Suprapubic skin (tissue), 4 donors: ENCODE measurements at regions not wholly inside any gene's neighbourhood (a gene's known extent, or its start where the extent isn't known, plus 50 kb on each side); places are given as distances from the start of the nearest gene placed in this dataset.
"Not testable (repeated sequence)": the region's sequence is repeated elsewhere in the genome, so short reads cannot be mapped to it uniquely, and the experiment has no call there.

Source experiments
- DNase-seq, 2 donors: peaks; one replicate each; pipeline ENCODE4 v3.0.0-alpha.2; 2019; ENCODE audit warnings: low spot score in 2 of 2
- H3K27ac ChIP-seq: fragments of 200-600 bp; sonication (generic); one replicate; pipeline ENCODE4 v1.5.1; 2019
- H3K27me3 ChIP-seq: fragments of 200-600 bp; sonication (generic); one replicate; pipeline ENCODE4 v1.5.1; 2019
- H3K36me3 ChIP-seq: fragments of 200-600 bp; sonication (generic); one replicate; pipeline ENCODE4 v1.5.1; 2019
- H3K4me1 ChIP-seq: fragments of 200-600 bp; sonication (generic); one replicate; pipeline ENCODE4 v1.5.1; 2019
- H3K4me3 ChIP-seq: fragments of 200-600 bp; sonication (generic); one replicate; pipeline ENCODE4 v1.5.1; 2019; ENCODE audit warnings: mild to moderate bottlenecking
- H3K9me3 ChIP-seq: fragments of 200-600 bp; sonication (generic); one replicate; pipeline ENCODE4 v1.5.1; 2019
- EP300 ChIP-seq: sonication (generic); formaldehyde crosslinking; IDR thresholded peaks from one replicate; pipeline ENCODE4 v1.6.1; 2017; ENCODE audit warnings: antibody characterized with exemption
- POLR2A ChIP-seq, 2 donors: fragments of 450-650 bp; IDR thresholded peaks; one replicate each; pipeline ENCODE4 v1.6.1; 2017; ENCODE audit warnings: antibody characterized with exemption in 2 of 2, mild to moderate bottlenecking in 2 of 2, moderate library complexity in 2 of 2
- POLR2AphosphoS5 ChIP-seq, 3 donors: sonication (generic); formaldehyde crosslinking; IDR thresholded peaks; one replicate each; pipeline ENCODE4 v1.6.1; 2017; ENCODE audit warnings: antibody characterized with exemption in 3 of 3
- WGBS: methylation state at CpG from one replicate; pipeline ENCODE4 v1.1.5; 2018; 5-methylcytosine and 5-hydroxymethylcytosine counted together
- TF ChIP-seq, protein P1 (sequence below), 2 donors: fragments of 200-600 bp in 1 of 2; fragments of 450-650 bp in 1 of 2; sonication (generic) in 1 of 2; IDR thresholded peaks; one replicate each; pipeline ENCODE4 v1.5.1; 2016 to 2019; ENCODE audit warnings: antibody characterized with exemption in 2 of 2, mild to moderate bottlenecking in 1 of 2, moderate library complexity in 1 of 2

- no peaks in the 10 kb centered on the region for H3K4me1 ChIP-seq
- TF ChIP-seq POLR2A (IDR thresholded peaks at IDR 0.05): no peak
- H3K27me3 ChIP-seq: peaks cover 6% of the 10 kb centered on the region
- no peak for DNase-seq
- WGBS: 70% methylated on average over 4 of the region's 4 CpGs
- H3K36me3 ChIP-seq: no peaks in the 10 kb centered on the region
- no peak overlapping the region for H3K4me3 ChIP-seq
- no peak overlapping the region for H3K27ac ChIP-seq
- no peaks in the 10 kb centered on the region for H3K9me3 ChIP-seq
Measured at GRCh38 chr1:38166461-38166860, 119.9 kb upstream of the POU3F1 start.

DNA sequence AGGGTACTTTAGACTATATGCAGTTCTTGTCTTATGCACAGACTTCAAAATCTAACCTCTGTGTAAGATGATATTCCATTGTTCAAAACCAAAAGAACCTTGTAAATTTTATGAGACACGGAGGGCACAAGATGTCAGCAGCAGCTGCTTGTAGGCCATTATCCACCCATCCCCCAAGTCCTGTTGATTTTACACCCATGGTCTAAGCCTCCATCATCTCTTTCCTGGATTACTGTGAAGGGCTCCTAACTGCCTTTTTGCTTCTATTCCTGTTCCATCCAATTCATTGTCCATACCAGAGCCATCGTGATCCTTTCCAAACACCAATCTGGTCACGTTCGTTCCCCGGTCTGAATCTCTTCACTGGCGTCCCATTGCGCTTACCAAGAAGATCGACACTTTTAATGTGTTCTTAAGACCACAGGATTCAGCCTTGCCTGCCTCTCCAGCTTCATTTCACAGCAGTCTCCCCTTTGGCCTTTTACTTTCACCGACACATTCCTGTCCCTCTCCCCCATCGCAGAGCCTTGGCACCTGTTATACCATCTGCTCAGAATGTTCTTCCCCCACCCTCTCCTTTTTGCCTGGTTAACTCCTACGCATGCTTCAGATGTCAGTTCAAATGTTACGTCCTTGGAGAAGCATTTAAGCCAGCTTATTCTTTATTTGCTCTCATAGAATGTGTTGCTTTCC is 107.3 kb upstream of the POU3F1 start:
- Histone ChIP-seq H3K4me1 (no peaks in the 10 kb centered on the region), H3K27ac (no peak overlapping the region), H3K9me3 (peaks cover 3% of the 10 kb centered on the region), H3K36me3 (no peaks in the 10 kb centered on the region), H3K27me3 (no peaks in the 10 kb centered on the region), H3K4me3 (no peak overlapping the region)
- 84% methylated on average over 12 of the region's 12 CpGs for WGBS
- TF ChIP-seq EP300: no peak
- DNase-seq: no peak

GRCh38 chr1:38153066-38153777 is 106.6 kb upstream of the POU3F1 start:
- TF ChIP-seq EP300: no peak
- TF ChIP-seq POLR2AphosphoS5 (IDR thresholded peaks at IDR 0.05): no peak
- no peak for TF ChIP-seq POLR2A (IDR thresholded peaks at IDR 0.05)
- TF ChIP-seq, protein P1, sequence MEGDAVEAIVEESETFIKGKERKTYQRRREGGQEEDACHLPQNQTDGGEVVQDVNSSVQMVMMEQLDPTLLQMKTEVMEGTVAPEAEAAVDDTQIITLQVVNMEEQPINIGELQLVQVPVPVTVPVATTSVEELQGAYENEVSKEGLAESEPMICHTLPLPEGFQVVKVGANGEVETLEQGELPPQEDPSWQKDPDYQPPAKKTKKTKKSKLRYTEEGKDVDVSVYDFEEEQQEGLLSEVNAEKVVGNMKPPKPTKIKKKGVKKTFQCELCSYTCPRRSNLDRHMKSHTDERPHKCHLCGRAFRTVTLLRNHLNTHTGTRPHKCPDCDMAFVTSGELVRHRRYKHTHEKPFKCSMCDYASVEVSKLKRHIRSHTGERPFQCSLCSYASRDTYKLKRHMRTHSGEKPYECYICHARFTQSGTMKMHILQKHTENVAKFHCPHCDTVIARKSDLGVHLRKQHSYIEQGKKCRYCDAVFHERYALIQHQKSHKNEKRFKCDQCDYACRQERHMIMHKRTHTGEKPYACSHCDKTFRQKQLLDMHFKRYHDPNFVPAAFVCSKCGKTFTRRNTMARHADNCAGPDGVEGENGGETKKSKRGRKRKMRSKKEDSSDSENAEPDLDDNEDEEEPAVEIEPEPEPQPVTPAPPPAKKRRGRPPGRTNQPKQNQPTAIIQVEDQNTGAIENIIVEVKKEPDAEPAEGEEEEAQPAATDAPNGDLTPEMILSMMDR (IDR thresholded peaks at IDR 0.05): no peak
- H3K27ac ChIP-seq: no peak overlapping the region
- H3K4me3 ChIP-seq: no peak overlapping the region
- no peaks in the 10 kb centered on the region for H3K4me1 ChIP-seq
- H3K36me3 ChIP-seq: no peaks in the 10 kb centered on the region
- no peaks in the 10 kb centered on the region for H3K27me3 ChIP-seq
- no peak for DNase-seq
- 60% methylated on average over 6 of the region's 6 CpGs for WGBS
- peaks cover 3% of the 10 kb centered on the region for H3K9me3 ChIP-seq

DNA sequence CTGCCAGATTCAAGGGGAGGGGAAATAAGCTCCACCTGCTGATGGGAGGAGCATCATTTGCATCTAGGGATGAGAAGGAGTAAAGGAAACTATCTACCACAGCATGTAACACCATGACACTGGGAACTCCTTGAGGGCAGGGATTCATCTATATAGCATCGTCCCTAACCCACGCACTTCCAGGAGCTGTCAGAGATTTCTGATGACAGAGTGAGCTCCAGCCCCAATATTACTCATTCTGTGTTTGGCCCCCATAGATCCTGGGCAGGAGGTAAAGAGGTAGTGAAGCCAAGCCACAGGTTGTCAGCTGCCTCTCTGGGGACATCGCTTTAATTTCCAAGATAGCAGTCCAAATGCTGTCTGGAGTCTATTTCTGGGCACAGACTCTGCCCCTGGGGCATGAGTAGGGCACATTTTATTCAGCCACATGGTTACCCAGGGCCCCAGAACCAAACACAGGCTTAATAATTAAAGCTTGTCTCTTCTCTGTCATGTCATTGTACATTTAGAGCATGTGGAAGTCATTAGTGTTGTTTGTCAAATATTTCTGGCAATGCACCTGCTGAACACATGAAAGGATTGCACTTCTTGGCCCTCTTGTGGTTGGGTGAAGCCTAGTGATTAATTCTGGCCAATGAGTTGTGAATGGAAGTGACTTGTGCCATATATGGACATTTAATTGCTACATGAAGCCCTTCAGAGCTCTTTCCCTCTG is 105.9 kb upstream of the POU3F1 start:
- Histone ChIP-seq H3K4me1 (no peaks in the 10 kb centered on the region), H3K27ac (no peak overlapping the region), H3K4me3 (no peak overlapping the region), H3K36me3 (no peaks in the 10 kb centered on the region), H3K9me3 (peaks cover 3% of the 10 kb centered on the region), H3K27me3 (no peaks in the 10 kb centered on the region)
- no peak for TF ChIP-seq POLR2AphosphoS5 (IDR thresholded peaks at IDR 0.05)
- TF ChIP-seq, protein P1 (IDR thresholded peaks at IDR 0.05): no peak
- no peak for TF ChIP-seq POLR2A (IDR thresholded peaks at IDR 0.05)
- no peak for TF ChIP-seq EP300
- 77% methylated on average over 3 of the region's 3 CpGs for WGBS
- no peak for DNase-seq

DNA sequence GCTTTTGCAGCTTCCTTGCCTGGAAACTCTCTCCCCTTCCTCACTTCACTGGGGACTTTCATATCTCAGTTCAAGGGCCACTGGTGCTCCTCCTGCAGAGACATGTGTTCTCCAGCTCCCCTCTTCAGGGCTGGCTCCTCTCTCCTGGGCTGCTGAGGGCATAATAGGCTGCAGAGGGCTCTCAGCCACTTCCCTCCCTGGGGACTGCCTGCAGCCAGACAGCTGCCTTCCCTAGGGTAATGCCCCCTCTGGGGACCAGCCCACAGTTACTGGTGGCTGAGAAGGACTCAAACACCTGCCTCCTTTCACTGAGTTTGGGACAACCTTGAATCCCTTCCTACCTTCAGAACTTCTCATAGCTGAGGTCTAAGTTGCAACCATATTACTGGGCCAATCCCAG is 104.8 kb upstream of the POU3F1 start:
- Histone ChIP-seq H3K36me3 (no peaks in the 10 kb centered on the region), H3K27me3 (no peaks in the 10 kb centered on the region), H3K4me1 (no peaks in the 10 kb centered on the region), H3K4me3 (no peak overlapping the region), H3K27ac (no peak overlapping the region), H3K9me3 (peaks cover 3% of the 10 kb centered on the region)
- TF ChIP-seq POLR2AphosphoS5 (IDR thresholded peaks at IDR 0.05): no peak
- TF ChIP-seq POLR2A (IDR thresholded peaks at IDR 0.05): no peak
- TF ChIP-seq, protein P1 (IDR thresholded peaks at IDR 0.05): no peak
- no peak for TF ChIP-seq EP300
- no peak for DNase-seq

DNA sequence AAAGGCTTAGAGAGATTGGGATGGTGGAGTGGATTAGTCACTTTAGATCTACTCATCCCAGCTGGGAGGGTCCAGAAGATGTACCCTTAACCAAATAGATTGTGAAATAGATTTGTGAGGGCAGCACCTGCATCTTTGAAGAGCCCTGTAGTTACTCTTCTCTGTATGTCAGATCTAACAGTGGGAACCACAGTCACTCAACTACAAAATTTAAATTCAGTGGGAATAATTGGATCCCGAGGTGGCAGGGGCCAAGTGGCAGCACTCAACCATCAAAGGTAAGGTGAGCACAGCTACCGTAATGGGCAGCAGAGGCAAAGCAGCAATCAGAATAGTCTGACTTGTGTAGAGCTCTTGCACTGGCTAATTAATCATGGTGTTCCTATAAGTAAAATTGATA is 99.5 kb upstream of the POU3F1 start:
- H3K4me1 ChIP-seq, H3K4me3 ChIP-seq, H3K36me3 ChIP-seq, H3K9me3 ChIP-seq, DNase-seq, H3K27ac ChIP-seq: not testable (repeated sequence)
- peaks cover 22% of the 10 kb centered on the region for H3K27me3 ChIP-seq
- 85% methylated on average over 2 of the region's 2 CpGs for WGBS
